ENCODE measurements at regions not wholly inside any gene's neighbourhood (a gene's known extent, or its start where the extent isn't known, plus 50 kb on each side); places are given as distances from the start of the nearest gene placed in this dataset.

GRCh38 chr10:7029672-7030071, 381.2 kb downstream of the SFMBT2 start (continued):
- 0 out of 2 replicates have a peak, but pooled peaks have one; percentile 14 for TF ChIP-seq CHAMP1 (IDR thresholded peaks at IDR 0.05)
- TF ChIP-seq ETV1 (tag; conservative IDR thresholded peaks at IDR 0.05; ENCODE audit: low read depth) = no peak
- no peak for TF ChIP-seq ZNF384 (IDR thresholded peaks at IDR 0.05; ENCODE audit: low read depth, low read length)
- no peak for TF ChIP-seq ZNF583 (CRISPR knock-in tag; IDR thresholded peaks at IDR 0.05)
- TF ChIP-seq SPI1 (IDR thresholded peaks at IDR 0.05; ENCODE audit: borderline replicate concordance, low read depth, low read length) = no peak
- TF ChIP-seq TRIM24 (IDR thresholded peaks at IDR 0.05) = 0 out of 4 replicates have a peak, but pooled peaks of 1 of the 2 experiments have one; percentile 29
- no peak for TF ChIP-seq HES1 (IDR thresholded peaks at IDR 0.05; ENCODE audit: low read depth)
- TF ChIP-seq CAMTA2 (CRISPR knock-in tag; conservative IDR thresholded peaks at IDR 0.05) = no peak
- no peak for TF ChIP-seq ZNF12 (CRISPR knock-in tag; IDR thresholded peaks at IDR 0.05)
- no peak for TF ChIP-seq POLR2H (tag; IDR thresholded peaks at IDR 0.05; ENCODE audit: low read depth)
- TF ChIP-seq PRPF4 (IDR thresholded peaks at IDR 0.05; ENCODE audit: insufficient read depth, low read depth, low read length, poor library complexity, severe bottlenecking) = no peak
- no peak for TF ChIP-seq ZNF79 (CRISPR knock-in tag; IDR thresholded peaks at IDR 0.05; ENCODE audit: low read depth)
- no peak for TF ChIP-seq MLLT1 (IDR thresholded peaks at IDR 0.05)
- TF ChIP-seq ELK1 (CRISPR knock-in tag; IDR thresholded peaks at IDR 0.05) = no peak
- no peak for TF ChIP-seq DIDO1 (tag; IDR thresholded peaks at IDR 0.05; ENCODE audit: low read depth)
- TF ChIP-seq ZNF431 (CRISPR knock-in tag; IDR thresholded peaks at IDR 0.05) = peak; percentile 92
- no peak for TF ChIP-seq BCOR (IDR thresholded peaks at IDR 0.05)
